ENCODE measurements at regions not wholly inside any gene's neighbourhood (a gene's known extent, or its start where the extent isn't known, plus 50 kb on each side); places are given as distances from the start of the nearest gene placed in this dataset.
A peak's percentile ranks its signal among the peaks of the same experiment; 100 is the strongest.

DNA sequence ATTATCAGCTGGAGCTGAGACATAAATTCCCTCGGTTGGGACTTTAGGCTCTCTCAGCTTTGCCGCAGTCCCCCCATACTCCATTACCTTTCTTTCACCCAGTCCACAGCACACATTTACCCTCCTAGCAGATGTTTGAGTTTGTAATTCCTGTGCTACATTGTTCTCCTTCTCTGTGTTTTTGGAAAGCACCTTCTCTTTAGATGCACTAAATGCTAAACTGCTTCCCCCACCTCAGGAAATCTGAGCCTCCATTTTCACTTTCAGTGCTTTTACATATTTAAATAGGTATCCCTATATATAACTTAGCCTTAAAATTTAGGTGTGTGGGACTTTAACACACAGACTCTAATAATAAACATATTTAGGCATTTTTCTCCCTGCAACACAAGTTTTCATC is 356.9 kb downstream of the NFIB start:
- WGBS (ENCODE audit: extremely low coverage, insufficient coverage, insufficient read length): no CpG with 5 or more reads among the region's 2 CpGs
- Histone ChIP-seq H3K9ac (ENCODE audit: low read length) (no peak overlapping the region), H3K18ac (ENCODE audit: low read length) (no peak overlapping the region), H4K91ac (ENCODE audit: low read depth, low read length) (no peak overlapping the region), H3K4me1 (ENCODE audit: control insufficient read depth in 1 of 2, insufficient read depth in 2 of 2, low read length in 2 of 2) (no peaks in the 10 kb centered on the region), H3K27me3 (ENCODE audit: insufficient read depth, low read length) (no peaks in the 10 kb centered on the region), H4K12ac (ENCODE audit: low read depth, low read length) (no peak overlapping the region), H2BK5ac (ENCODE audit: low read depth, low read length, poor library complexity) (no peak overlapping the region), H3K4me2 (ENCODE audit: low read length) (no peak overlapping the region), H3K36me3 (ENCODE audit: control insufficient read depth in 1 of 2, insufficient read depth in 2 of 2, low read length in 2 of 2) (no peaks in the 10 kb centered on the region), H3K14ac (ENCODE audit: low read length) (no peak overlapping the region), H4K8ac (ENCODE audit: low read depth, low read length) (no peak overlapping the region), H3K4ac (ENCODE audit: low read depth, low read length) (no peak overlapping the region), H3K79me2 (ENCODE audit: control insufficient read depth, insufficient read depth, low read length, poor library complexity) (no peaks in the 10 kb centered on the region), H3K79me1 (ENCODE audit: low read length) (no peaks in the 10 kb centered on the region), H3K27ac (ENCODE audit: low read depth, low read length) (no peak overlapping the region), H2AK5ac (ENCODE audit: low read length) (no peak overlapping the region), H3K9me3 (ENCODE audit: insufficient read depth, low read depth, low read length) (peaks cover 4% of the 10 kb centered on the region), H2BK120ac (ENCODE audit: insufficient read depth, low read length, poor library complexity) (no peak overlapping the region), H2BK12ac (ENCODE audit: low read length) (no peak overlapping the region), H3K23ac (ENCODE audit: low read length) (no peak overlapping the region), H2AFZ (ENCODE audit: insufficient read depth, low read length, poor library complexity) (no peak overlapping the region), H3K4me3 (ENCODE audit: low read depth, low read length) (no peak overlapping the region)
- peak in 1 of 2 donors; percentile 4 for DNase-seq

DNA sequence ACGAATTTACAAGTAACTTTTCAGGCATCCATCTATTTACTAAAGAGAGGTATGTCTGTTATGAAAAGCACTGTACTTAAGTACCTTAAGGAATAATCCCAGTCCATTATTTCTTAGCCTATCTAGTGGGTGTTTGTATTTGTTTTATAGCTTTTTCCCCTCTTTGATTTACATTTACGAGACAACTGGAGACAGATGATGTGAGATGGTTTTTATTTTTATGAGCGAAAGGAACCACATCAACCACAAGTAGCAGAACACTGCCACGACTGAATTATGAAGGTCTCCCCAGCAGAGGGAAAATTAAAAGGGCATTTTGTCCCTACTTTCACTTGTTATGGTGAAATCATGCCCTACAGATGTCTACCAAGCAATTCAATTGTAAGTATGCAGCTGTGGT is 357.8 kb downstream of the NFIB start:
- no peaks in the 10 kb centered on the region for H3K4me1 ChIP-seq (ENCODE audit: control insufficient read depth in 1 of 2, insufficient read depth in 2 of 2, low read length in 2 of 2)
- H3K9me3 ChIP-seq (ENCODE audit: insufficient read depth, low read depth, low read length): peaks cover 4% of the 10 kb centered on the region
- H3K4ac ChIP-seq (ENCODE audit: low read depth, low read length): no peak overlapping the region
- no peaks in the 10 kb centered on the region for H3K27me3 ChIP-seq (ENCODE audit: insufficient read depth, low read length)
- H3K4me3 ChIP-seq (ENCODE audit: low read depth, low read length): no peak overlapping the region
- no peak overlapping the region for H2BK120ac ChIP-seq (ENCODE audit: insufficient read depth, low read length, poor library complexity)
- H4K8ac ChIP-seq (ENCODE audit: low read depth, low read length): no peak overlapping the region
- no peak overlapping the region for H3K4me2 ChIP-seq (ENCODE audit: low read length)
- no peak overlapping the region for H4K91ac ChIP-seq (ENCODE audit: low read depth, low read length)
- no peak overlapping the region for H3K23ac ChIP-seq (ENCODE audit: low read length)
- no peak overlapping the region for H2BK12ac ChIP-seq (ENCODE audit: low read length)
- no peaks in the 10 kb centered on the region for H3K36me3 ChIP-seq (ENCODE audit: control insufficient read depth in 1 of 2, insufficient read depth in 2 of 2, low read length in 2 of 2)
- H2AK5ac ChIP-seq (ENCODE audit: low read length): no peak overlapping the region
- no peak overlapping the region for H2AFZ ChIP-seq (ENCODE audit: insufficient read depth, low read length, poor library complexity)
- no peaks in the 10 kb centered on the region for H3K79me2 ChIP-seq (ENCODE audit: control insufficient read depth, insufficient read depth, low read length, poor library complexity)
- no peak overlapping the region for H3K14ac ChIP-seq (ENCODE audit: low read length)
- WGBS (ENCODE audit: extremely low coverage, insufficient coverage, insufficient read length): no CpG with 5 or more reads among the region's 4 CpGs
- H2BK5ac ChIP-seq (ENCODE audit: low read depth, low read length, poor library complexity): no peak overlapping the region
- H4K12ac ChIP-seq (ENCODE audit: low read depth, low read length): no peak overlapping the region
- H3K18ac ChIP-seq (ENCODE audit: low read length): no peak overlapping the region
- H3K9ac ChIP-seq (ENCODE audit: low read length): no peak overlapping the region
- no peak for DNase-seq
- H3K79me1 ChIP-seq (ENCODE audit: low read length): no peaks in the 10 kb centered on the region
- no peak overlapping the region for H3K27ac ChIP-seq (ENCODE audit: low read depth, low read length)

DNA sequence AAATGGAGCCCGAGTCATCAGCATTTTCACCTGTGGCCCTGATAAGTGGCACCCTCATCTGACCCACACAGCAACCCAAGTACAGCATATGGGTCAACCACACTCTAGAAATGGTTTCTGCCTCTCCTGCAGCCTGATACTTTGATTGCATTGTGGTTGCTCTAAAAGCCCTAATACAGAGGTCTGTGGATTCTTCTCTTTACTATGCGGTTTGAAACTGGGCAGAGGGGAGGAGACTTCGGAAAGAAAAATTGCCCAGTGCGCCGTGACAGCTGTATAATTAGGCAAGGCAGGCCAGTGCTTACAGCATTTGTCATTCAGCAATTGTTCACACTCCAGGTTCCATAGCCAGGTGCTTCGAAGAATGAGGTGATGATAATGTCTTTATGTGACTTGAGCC is 361.0 kb downstream of the NFIB start:
- Histone ChIP-seq H3K4me2 (ENCODE audit: low read length) (no peak overlapping the region), H3K23ac (ENCODE audit: low read length) (no peak overlapping the region), H4K8ac (ENCODE audit: low read depth, low read length) (no peak overlapping the region), H2BK120ac (ENCODE audit: insufficient read depth, low read length, poor library complexity) (no peak overlapping the region), H3K36me3 (ENCODE audit: control insufficient read depth in 1 of 2, insufficient read depth in 2 of 2, low read length in 2 of 2) (no peaks in the 10 kb centered on the region), H3K4me1 (ENCODE audit: control insufficient read depth in 1 of 2, insufficient read depth in 2 of 2, low read length in 2 of 2) (no peaks in the 10 kb centered on the region), H4K91ac (ENCODE audit: low read depth, low read length) (no peak overlapping the region), H3K4me3 (ENCODE audit: low read depth, low read length) (no peak overlapping the region), H3K4ac (ENCODE audit: low read depth, low read length) (no peak overlapping the region), H3K9me3 (ENCODE audit: insufficient read depth, low read depth, low read length) (peaks cover 2% of the 10 kb centered on the region), H2AFZ (ENCODE audit: insufficient read depth, low read length, poor library complexity) (no peak overlapping the region), H3K27ac (ENCODE audit: low read depth, low read length) (no peak overlapping the region), H3K79me1 (ENCODE audit: low read length) (no peaks in the 10 kb centered on the region), H2BK12ac (ENCODE audit: low read length) (no peak overlapping the region), H3K79me2 (ENCODE audit: control insufficient read depth, insufficient read depth, low read length, poor library complexity) (no peaks in the 10 kb centered on the region), H3K27me3 (ENCODE audit: insufficient read depth, low read length) (no peaks in the 10 kb centered on the region), H3K18ac (ENCODE audit: low read length) (no peak overlapping the region), H3K9ac (ENCODE audit: low read length) (no peak overlapping the region), H4K12ac (ENCODE audit: low read depth, low read length) (no peak overlapping the region), H2BK5ac (ENCODE audit: low read depth, low read length, poor library complexity) (peak overlapping the region; percentile 7), H2AK5ac (ENCODE audit: low read length) (no peak overlapping the region), H3K14ac (ENCODE audit: low read length) (no peak overlapping the region)
- DNase-seq: no peak
- no CpG with 5 or more reads among the region's 6 CpGs for WGBS (ENCODE audit: extremely low coverage, insufficient coverage, insufficient read length)

DNA sequence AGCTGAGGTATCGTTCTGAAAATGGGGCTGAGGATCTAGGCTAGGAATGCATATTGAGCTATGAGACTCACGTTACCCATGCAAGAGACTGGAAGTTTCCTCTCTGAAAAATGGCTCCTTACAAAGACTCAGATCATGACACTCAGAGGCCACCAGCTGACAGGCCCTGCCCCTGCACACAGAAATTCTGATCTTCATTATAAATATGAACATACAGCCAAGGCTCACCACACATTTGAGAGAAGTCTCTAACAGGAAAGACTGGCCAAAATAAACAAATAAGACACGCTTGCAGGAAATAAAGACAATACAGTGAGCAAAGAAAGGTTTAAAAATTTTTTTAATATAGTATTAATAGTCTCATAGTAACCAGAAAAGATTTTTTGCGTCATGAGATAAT is 365.9 kb downstream of the NFIB start:
- no CpG with 5 or more reads among the region's 4 CpGs for WGBS (ENCODE audit: extremely low coverage, insufficient coverage, insufficient read length)

More for the DNA sequence above, 365.9 kb downstream of the NFIB start:
- Histone ChIP-seq H3K23ac (ENCODE audit: low read length) (no peak overlapping the region), H4K8ac (ENCODE audit: low read depth, low read length) (no peak overlapping the region), H3K9ac (ENCODE audit: low read length) (no peak overlapping the region), H2AK5ac (ENCODE audit: low read length) (no peak overlapping the region), H3K4me1 (ENCODE audit: control insufficient read depth in 1 of 2, insufficient read depth in 2 of 2, low read length in 2 of 2) (no peaks in the 10 kb centered on the region), H3K36me3 (ENCODE audit: control insufficient read depth in 1 of 2, insufficient read depth in 2 of 2, low read length in 2 of 2) (no peaks in the 10 kb centered on the region), H2AFZ (ENCODE audit: insufficient read depth, low read length, poor library complexity) (no peak overlapping the region), H3K27me3 (ENCODE audit: insufficient read depth, low read length) (no peaks in the 10 kb centered on the region), H3K27ac (ENCODE audit: low read depth, low read length) (no peak overlapping the region), H3K18ac (ENCODE audit: low read length) (no peak overlapping the region), H3K4me2 (ENCODE audit: low read length) (no peak overlapping the region), H4K12ac (ENCODE audit: low read depth, low read length) (no peak overlapping the region), H3K4ac (ENCODE audit: low read depth, low read length) (no peak overlapping the region), H3K79me2 (ENCODE audit: control insufficient read depth, insufficient read depth, low read length, poor library complexity) (no peaks in the 10 kb centered on the region), H2BK5ac (ENCODE audit: low read depth, low read length, poor library complexity) (no peak overlapping the region), H3K14ac (ENCODE audit: low read length) (no peak overlapping the region), H3K4me3 (ENCODE audit: low read depth, low read length) (no peak overlapping the region), H3K79me1 (ENCODE audit: low read length) (no peaks in the 10 kb centered on the region), H3K9me3 (ENCODE audit: insufficient read depth, low read depth, low read length) (peaks cover 1% of the 10 kb centered on the region), H4K91ac (ENCODE audit: low read depth, low read length) (no peak overlapping the region), H2BK12ac (ENCODE audit: low read length) (no peak overlapping the region), H2BK120ac (ENCODE audit: insufficient read depth, low read length, poor library complexity) (no peak overlapping the region)
- DNase-seq: no peak
